NCI-H128 (cell line): ENCODE measurements at regions not wholly inside any gene's neighbourhood (a gene's known extent, or its start where the extent isn't known, plus 50 kb on each side); places are given as distances from the start of the nearest gene placed in this dataset.

Experiments used
- DNase-seq: peaks from one replicate; lab custom pipeline; 2025; ENCODE audit not compliant: unreplicated experiment; lab: John Stamatoyannopoulos, UW

- no peak for DNase-seq
These were observed 296.2 kb upstream of the CDH5 start for GRCh38 chr16:66070140-66070917.

- no peak for DNase-seq
These were observed 296.9 kb upstream of the CDH5 start for GRCh38 chr16:66069587-66069986.

GRCh38 chr16:66066404-66066803, 300.1 kb upstream of the CDH5 start:
- no peak for DNase-seq

- no peak for DNase-seq
These were observed 300.6 kb upstream of the CDH5 start for GRCh38 chr16:66065925-66066324.

- DNase-seq, result no peak
These were observed 301.5 kb upstream of the CDH5 start for GRCh38 chr16:66064801-66065530.

- no peak for DNase-seq
These were observed 307.7 kb upstream of the CDH5 start for GRCh38 chr16:66058832-66059231.

GRCh38 chr16:66058172-66058691, 308.3 kb upstream of the CDH5 start:
- no peak for DNase-seq

GRCh38 chr16:66057057-66057456, 309.4 kb upstream of the CDH5 start:
- no peak for DNase-seq

- DNase-seq, result no peak
These were observed 312.4 kb upstream of the CDH5 start for GRCh38 chr16:66054095-66054494.

GRCh38 chr16:66052745-66053144, 313.7 kb upstream of the CDH5 start:
- no peak for DNase-seq

GRCh38 chr16:66050991-66051390, 315.5 kb upstream of the CDH5 start:
- no peak for DNase-seq

GRCh38 chr16:66049865-66050264, 316.6 kb upstream of the CDH5 start:
- no peak for DNase-seq

GRCh38 chr16:66045626-66046025, 320.9 kb upstream of the CDH5 start:
- DNase-seq, result no peak

GRCh38 chr16:66044556-66044955, 321.9 kb upstream of the CDH5 start:
- DNase-seq, result no peak

GRCh38 chr16:66044089-66044488, 322.4 kb upstream of the CDH5 start:
- DNase-seq, result no peak

GRCh38 chr16:66043326-66043725, 323.2 kb upstream of the CDH5 start:
- no peak for DNase-seq

- DNase-seq, result no peak
These were observed 324.1 kb upstream of the CDH5 start for GRCh38 chr16:66042341-66042740.

GRCh38 chr16:66041907-66042306, 324.6 kb upstream of the CDH5 start:
- DNase-seq, result no peak

GRCh38 chr16:66039793-66040192, 326.7 kb upstream of the CDH5 start:
- no peak for DNase-seq

GRCh38 chr16:66036793-66037715, 329.4 kb upstream of the CDH5 start:
- DNase-seq, result no peak

- no peak for DNase-seq
These were observed 330.3 kb upstream of the CDH5 start for GRCh38 chr16:66036184-66036583.
